K562 (cell line): ENCODE measurements at regions not wholly inside any gene's neighbourhood (a gene's known extent, or its start where the extent isn't known, plus 50 kb on each side); places are given as distances from the start of the nearest gene placed in this dataset.

Experiments used
- ATAC-seq: fragments of 200-7000 bp; cut with Tn5 transposase; 3 replicates; pipeline ENCODE4 v1.9.1; 2020; ENCODE audit warnings: moderate library complexity
- BruUV-seq: library from RNA; stranded (reverse); fragments of 400-500 nt; replicated peaks from 2 replicates; lab custom pipeline; 2021; lab: Mats Ljungman, UMichigan
- CTCF ChIA-PET: fragments of 300-600 bp; formaldehyde crosslinking; extraction: SDS; loops from one replicate; lab custom pipeline; 2021; ENCODE audit warnings: low intra/inter-chr PET ratio; lab: Yijun Ruan, JAX
- POLR2A ChIA-PET: fragments of 300-600, 350-650 bp; sonication (Branson Sonifier 250); formaldehyde crosslinking; extraction: SDS; loops from one replicate; lab custom pipeline; 2021; ENCODE audit warnings: antibody characterized with exemption, inconsistent platforms; lab: Yijun Ruan, JAX
- DNase-seq, 4 experiments: peaks; one replicate each; pipeline versions ENCODE4 v3.0.0 to v3.0.0-alpha.2; 2011 to 2018; ENCODE audit warnings: low spot score in 3 of 4, mixed read lengths in 3 of 4; ENCODE audit errors: extremely low read depth in 1 of 4
- FAIRE-seq: peaks from 2 replicates; lab custom pipeline; 2011; peaks lifted over from hg19 to GRCh38; lab: Jason Lieb, UNC
- H2AFZ ChIP-seq: 2 replicates; pipeline ENCODE4 v1.6.0; 2011; ENCODE audit warnings: low read depth, low read length, control low read depth, inconsistent platforms
- H3K27ac ChIP-seq: fragments of 200-600 bp; 3 replicates; pipeline ENCODE4 v1.8.0; 2011; ENCODE audit warnings: low read depth, mild to moderate bottlenecking, control low read depth, inconsistent platforms, low read length, moderate library complexity, mixed read lengths; ENCODE audit errors: extremely low read depth
- H3K27me3 ChIP-seq, 2 experiments: fragments of 300-600 bp in 1 of 2; 2 replicates in 1 of 2; 3 replicates in 1 of 2; pipeline versions ENCODE4 v1.6.0 to v1.8.0; 2011; ENCODE audit warnings: inconsistent platforms in 2 of 2, low read length in 2 of 2, mild to moderate bottlenecking in 1 of 2, mixed read lengths in 1 of 2, moderate library complexity in 1 of 2; ENCODE audit not compliant: control insufficient read depth in 2 of 2, insufficient read depth in 2 of 2
- H3K36me3 ChIP-seq: fragments of 300-600 bp; 3 replicates; pipeline ENCODE4 v1.8.0; 2011; ENCODE audit warnings: mild to moderate bottlenecking, low read length, inconsistent platforms; ENCODE audit not compliant: control insufficient read depth, insufficient read depth
- H3K4me1 ChIP-seq, 2 experiments: fragments of 200-600 bp in 1 of 2; replicated peaks in 1 of 2; 2 replicates in 1 of 2; 3 replicates in 1 of 2; pipeline versions ENCODE4 v1.5.1 to v1.8.0; 2011; ENCODE audit warnings: inconsistent platforms in 2 of 2, low read length in 2 of 2, mild to moderate bottlenecking in 1 of 2, mixed read lengths in 1 of 2, moderate library complexity in 1 of 2; ENCODE audit not compliant: control insufficient read depth in 2 of 2, insufficient read depth in 2 of 2
- H3K4me2 ChIP-seq: 2 replicates; pipeline ENCODE4 v1.6.1; 2011; ENCODE audit warnings: low read length, control low read depth, inconsistent platforms, mixed read lengths; ENCODE audit not compliant: insufficient read depth
- H3K4me3 ChIP-seq: fragments of 200-600 bp; sonication (generic), shearing (Covaris generic); 2 replicates; pipeline ENCODE4 v1.5.1; 2016; ENCODE audit warnings: control low read depth, inconsistent platforms
- H3K79me2 ChIP-seq: fragments of 200-600 bp; 3 replicates; pipeline ENCODE4 v1.8.0; 2011; ENCODE audit warnings: low read length, inconsistent platforms; ENCODE audit not compliant: control insufficient read depth, insufficient read depth
- H3K9ac ChIP-seq, 2 experiments: 2 replicates each; pipeline versions ENCODE4 v1.6.0 to v1.6.1; 2011; ENCODE audit warnings: low read depth in 2 of 2, low read length in 2 of 2, control low read depth in 1 of 2, inconsistent platforms in 1 of 2, mild to moderate bottlenecking in 1 of 2, mixed read lengths in 1 of 2; ENCODE audit not compliant: insufficient read depth in 1 of 2
- H3K9me1 ChIP-seq: one replicate; pipeline ENCODE4 v1.6.0; 2011; ENCODE audit warnings: inconsistent platforms, mild to moderate bottlenecking, low read length, moderate library complexity; ENCODE audit not compliant: control insufficient read depth, insufficient read depth
- H3K9me3 ChIP-seq: replicated peaks from 2 replicates; pipeline ENCODE4 v1.5.1; 2011; ENCODE audit warnings: low read depth, low read length, inconsistent platforms; ENCODE audit not compliant: control insufficient read depth, insufficient read depth
- H4K20me1 ChIP-seq: replicated peaks from 2 replicates; pipeline ENCODE4 v1.6.1; 2011; ENCODE audit warnings: low read length, inconsistent platforms, mixed read lengths; ENCODE audit not compliant: control insufficient read depth, insufficient read depth
- BDP1 ChIP-seq: IDR thresholded peaks from 3 replicates; pipeline ENCODE4 v1.6.1; 2011; ENCODE audit not compliant: insufficient read length, insufficient read depth
- HDAC3 ChIP-seq: fragments of 450-650 bp; IDR thresholded peaks from 2 replicates; pipeline ENCODE4 v1.6.1; 2018; ENCODE audit warnings: borderline replicate concordance, mild to moderate bottlenecking, moderate library complexity; ENCODE audit not compliant: partially characterized antibody
- HMBOX1 ChIP-seq: sonication (generic); IDR thresholded peaks from 2 replicates; pipeline ENCODE4 v1.6.1; 2016
- ILF3 ChIP-seq: fragments of 450-650 bp; IDR thresholded peaks from 2 replicates; pipeline ENCODE4 v1.6.1; 2018; ENCODE audit warnings: antibody characterized with exemption, mild to moderate bottlenecking, moderate library complexity, borderline replicate concordance
- RHOXF2B ChIP-seq: fragments of 250-450 bp; sonication (Bioruptor Pico); conservative IDR thresholded peaks from 2 replicates; pipeline ENCODE4 v1.5.1; 2021
- STAT5A ChIP-seq: IDR thresholded peaks from 2 replicates; pipeline ENCODE4 v1.6.1; 2012; ENCODE audit warnings: low read length, inconsistent platforms, borderline replicate concordance
- ZBTB11 ChIP-seq, 3 experiments: fragments of 200-800 bp in 1 of 3; fragments of 250-450 bp in 1 of 3; fragments of 450-650 bp in 1 of 3; sonication (Bioruptor Pico) in 1 of 3; sonication (Bioruptor generic) in 1 of 3; formaldehyde crosslinking in 1 of 3; IDR thresholded peaks; 2 replicates each; pipeline versions ENCODE4 v1.6.1 to v1.8.0; 2016 to 2022; ENCODE audit warnings: mild to moderate bottlenecking in 2 of 3, missing genetic modification characterization in 2 of 3, missing compliant biosample characterization in 1 of 3, moderate library complexity in 1 of 3
- ZBTB2 ChIP-seq: fragments of 450-650 bp; IDR thresholded peaks from 2 replicates; pipeline ENCODE4 v1.6.1; 2016; ENCODE audit warnings: antibody characterized with exemption
- ZNF24 ChIP-seq: fragments of 450-650 bp; IDR thresholded peaks from 2 replicates; pipeline ENCODE4 v1.6.1; 2016
- ZNF583 ChIP-seq: fragments of 250-450 bp; sonication (Bioruptor Pico); IDR thresholded peaks from 2 replicates; pipeline ENCODE4 v1.4.0; 2020
- ZNF609 ChIP-seq: sonication (generic); formaldehyde crosslinking; IDR thresholded peaks from 2 replicates; pipeline ENCODE4 v1.8.1; 2023; ENCODE audit warnings: missing genetic modification reagents, mild to moderate bottlenecking, borderline replicate concordance
- WGBS: fragments of 100-300 bp; shearing (Covaris generic); methylation state at CpG from one replicate; pipeline ENCODE4 v1.1.6; 2016; ENCODE audit warnings: low coverage, mixed read lengths; ENCODE audit not compliant: insufficient coverage; ENCODE audit errors: missing lambda C conversion rate; 5-methylcytosine and 5-hydroxymethylcytosine counted together
- in situ Hi-C: fragments of 300-500 bp; cut with MboI; formaldehyde crosslinking; loops from 4 replicates; pipeline ENCODE4 v1.15.0; 2018; ENCODE audit warnings: inconsistent platforms, mixed read lengths
- intact Hi-C: fragments of 100-400 bp; cut with micrococcal nuclease; formaldehyde crosslinking; loops from 2 replicates; pipeline ENCODE4 v1.14.2; 2022

GRCh38 chr7:7104314-7104698, 78.0 kb upstream of the C1GALT1 start:
- POLR2A ChIA-PET = interaction anchor here (1.0 to 2.2 kb wide), 6 partner anchors 11 to 425 kb away, joined by 3 to 13 read pairs (median 4); partner anchors contain the start of gene C1GALT1
- 0 out of 2 replicates have a peak, but pooled peaks cover 3% of the 10 kb centered on the region for H4K20me1 ChIP-seq
- 0% methylated on average over 7 of the region's 7 CpGs for WGBS
- peak overlapping the region; percentile 61 to 86 for H3K9ac ChIP-seq
- peak overlapping the region; percentile 71 for H3K4me2 ChIP-seq
- DNase-seq (peak; percentile 42 to 89 (median 58)), ATAC-seq (peak; percentile 56), FAIRE-seq (peak; percentile 77)
- BruUV-seq = no TSS peak
- H3K9me3 ChIP-seq = no peaks in the 10 kb centered on the region; the same call in 1 of the 2 replicates
- in situ Hi-C loops = loop anchor here (5.0 to 10.0 kb wide), 3 partner anchors 137 to 1190 kb away; partner anchors contain the start of gene COL28A1
- no peaks in the 10 kb centered on the region; the same call in 2 of the 3 replicates for H3K36me3 ChIP-seq
- peak overlapping the region; percentile 32 for H3K4me3 ChIP-seq
- H3K27me3 ChIP-seq = no peaks in the 10 kb centered on the region
- H3K4me1 ChIP-seq = peaks cover 22 to 36% of the 10 kb centered on the region in 2 experiments; a peak in 4 of 5 replicates
- peak overlapping the region; percentile 95 for H2AFZ ChIP-seq
- peak overlapping the region; percentile 72 for H3K27ac ChIP-seq
- intact Hi-C loops = loop anchor here (1.0 to 10.0 kb wide), 7 partner anchors 78 to 1192 kb away; partner anchors contain the start of gene C1GALT1
- peaks cover 7% of the 10 kb centered on the region; the same call in 2 of the 3 replicates for H3K79me2 ChIP-seq
- CTCF ChIA-PET = no interaction called here
- H3K9me1 ChIP-seq = no peaks in the 10 kb centered on the region
- TF ChIP-seq BDP1 (no peak), ZNF583 (CRISPR knock-in tag) (no peak), ILF3 (no peak), ZNF609 (no peak), ZNF24 (no peak), HDAC3 (peak; percentile 72), HMBOX1 (peak; percentile 67; the same call in 1 of the 2 replicates), RHOXF2B (CRISPR knock-in tag) (no peak), STAT5A (peak; percentile 81), ZBTB2 (peak; percentile 61; the same call in 1 of the 2 replicates), ZBTB11 (CRISPR knock-in tag; IDR thresholded peaks at IDR 0.05) (peak in 1 of 3 experiments; percentile 46; a peak in 1 of 6 replicates)
